T-cell (primary cell): ENCODE measurements at regions not wholly inside any gene's neighbourhood (a gene's known extent, or its start where the extent isn't known, plus 50 kb on each side); places are given as distances from the start of the nearest gene placed in this dataset.

Source experiments
- ATAC-seq, 4 experiments: fragments of 200-7000 bp in 3 of 4; fragments of 150-1000 bp in 1 of 4; cut with Tn5 transposase; replicated peaks in 1 of 4; 1 replicate in 3 of 4; 2 replicates in 1 of 4; pipeline ENCODE4 v1.10.0; 2021; ENCODE audit warnings: moderate library complexity in 3 of 4, mild to moderate bottlenecking in 2 of 4, moderate number of reproducible peaks in 1 of 4
- CTCF ChIA-PET, 2 donors: fragments of 300-600 bp; sonication (Branson Sonifier 250); formaldehyde crosslinking; loops; one replicate each; lab custom pipeline; 2022; ENCODE audit warnings: antibody characterized with exemption in 2 of 2; lab: Charles Lee
- POLR2A ChIA-PET, 2 donors: fragments of 300-600 bp; sonication (Branson Sonifier 250); formaldehyde crosslinking; loops; one replicate each; lab custom pipeline; 2022; ENCODE audit warnings: antibody characterized with exemption in 2 of 2; lab: Charles Lee
- DNase-seq, 35 experiments: peaks; one replicate each; pipeline versions ENCODE4 v3.0.0 to v3.0.0-alpha.2; 2013 to 2023
- H3K27ac ChIP-seq: one replicate; pipeline ENCODE4 v1.5.1; 2013; ENCODE audit warnings: low read length
- H3K27me3 ChIP-seq, 2 experiments: replicated peaks in 1 of 2; 1 replicate in 1 of 2; 2 replicates in 1 of 2; pipeline versions ENCODE4 v1.6.1 to v1.7.0; 2013; ENCODE audit warnings: low read length in 1 of 2, mixed read lengths in 1 of 2; ENCODE audit not compliant: control insufficient read depth in 2 of 2, insufficient read depth in 2 of 2; ENCODE audit errors: extremely low read depth in 1 of 2
- H3K36me3 ChIP-seq, 2 donors: 1 replicate in 1 of 2; 2 replicates in 1 of 2; pipeline versions ENCODE4 v1.6.1 to v1.7.0; 2013; ENCODE audit warnings: low read length in 1 of 2; ENCODE audit not compliant: control insufficient read depth in 2 of 2, insufficient read depth in 1 of 2; ENCODE audit errors: extremely low read depth in 1 of 2
- H3K4me1 ChIP-seq, 2 experiments: 1 replicate in 1 of 2; 2 replicates in 1 of 2; pipeline versions ENCODE4 v1.6.1 to v1.7.0; 2013; ENCODE audit warnings: low read length in 2 of 2, mixed read lengths in 1 of 2; ENCODE audit not compliant: insufficient read depth in 2 of 2, control insufficient read depth in 1 of 2; ENCODE audit errors: extremely low read depth in 1 of 2
- H3K4me3 ChIP-seq, 2 donors: 1 replicate in 1 of 2; 2 replicates in 1 of 2; pipeline versions ENCODE4 v1.5.1 to v1.7.0; 2013; ENCODE audit warnings: mild to moderate bottlenecking in 2 of 2, low read length in 1 of 2, moderate library complexity in 1 of 2; ENCODE audit not compliant: control insufficient read depth in 1 of 2; ENCODE audit errors: extremely low read depth in 1 of 2
- H3K9me3 ChIP-seq: 2 replicates; pipeline ENCODE4 v1.7.0; 2013
- H3K27ac Mint-ChIP-seq, 2 donors: one replicate each; pipeline ENCODE4 v1.8.0; 2020 to 2021; ENCODE audit warnings: mild to moderate bottlenecking in 2 of 2, mixed read lengths in 2 of 2
- H3K27me3 Mint-ChIP-seq, 2 donors: one replicate each; pipeline ENCODE4 v1.8.0; 2021 to 2022; ENCODE audit warnings: mixed read lengths in 2 of 2
- H3K36me3 Mint-ChIP-seq: one replicate; pipeline ENCODE4 v1.8.0; 2021; ENCODE audit warnings: mixed read lengths
- H3K4me1 Mint-ChIP-seq, 3 donors: one replicate each; pipeline ENCODE4 v1.8.0; 2020 to 2022; ENCODE audit warnings: mixed read lengths in 3 of 3, mild to moderate bottlenecking in 1 of 3
- H3K4me3 Mint-ChIP-seq, 3 donors: one replicate each; pipeline ENCODE4 v1.8.0; 2020 to 2022; ENCODE audit warnings: mild to moderate bottlenecking in 3 of 3, mixed read lengths in 3 of 3, moderate library complexity in 3 of 3
- H3K9me3 Mint-ChIP-seq, 3 donors: one replicate each; pipeline ENCODE4 v1.8.0; 2020 to 2022; ENCODE audit warnings: mixed read lengths in 3 of 3
- WGBS: methylation state at CpG from one replicate; pipeline ENCODE4 v1.1.5; 2013; ENCODE audit warnings: missing lambda C conversion rate; ENCODE audit not compliant: insufficient coverage; 5-methylcytosine and 5-hydroxymethylcytosine counted together

GRCh38 chr14:71372411-71372838, 465.2 kb downstream of the PCNX1 start:
- ATAC-seq (no peak), DNase-seq (no peak)
- H3K27ac ChIP-seq = no peak overlapping the region
- H3K4me3 ChIP-seq = no peak overlapping the region
- no peaks in the 10 kb centered on the region for H3K27me3 ChIP-seq
- no peaks in the 10 kb centered on the region for H3K27me3 Mint-ChIP-seq
- H3K9me3 ChIP-seq = no peaks in the 10 kb centered on the region
- ChIA-PET POLR2A (no interaction called here), CTCF (interaction anchor here in 1 of 2 donors (0.6 kb wide), 1 partner anchor 32 kb away, joined by 3 read pairs; no protein-coding TSS in a partner anchor)
- H3K9me3 Mint-ChIP-seq = no peaks in the 10 kb centered on the region
- peaks cover 0 to 4% of the 10 kb centered on the region in 2 experiments for H3K4me1 ChIP-seq
- no CpG with 5 or more reads among the region's 4 CpGs for WGBS
- no peaks in the 10 kb centered on the region for H3K36me3 ChIP-seq
- peaks cover 27 to 32% (median 28%) of the 10 kb centered on the region in 3 donors for H3K4me1 Mint-ChIP-seq
- no peak overlapping the region for H3K4me3 Mint-ChIP-seq
- H3K36me3 Mint-ChIP-seq = peaks cover 4% of the 10 kb centered on the region
- no peak overlapping the region for H3K27ac Mint-ChIP-seq

GRCh38 chr14:71373773-71374172, 466.5 kb downstream of the PCNX1 start:
- peak overlapping the region in 1 of 2 donors; percentile 16 for H3K27ac Mint-ChIP-seq
- 100% methylated on average over 1 of the region's 1 CpG for WGBS

GRCh38 chr14:71374989-71375388, 467.7 kb downstream of the PCNX1 start:
- Histone ChIP-seq H3K27me3 (no peaks in the 10 kb centered on the region), H3K9me3 (no peaks in the 10 kb centered on the region), H3K36me3 (no peaks in the 10 kb centered on the region), H3K4me3 (no peak overlapping the region), H3K4me1 (peaks cover 0 to 4% of the 10 kb centered on the region in 2 experiments), H3K27ac (no peak overlapping the region)
- Mint-ChIP-seq H3K36me3 (peaks cover 14% of the 10 kb centered on the region), H3K4me1 (peaks cover 45 to 52% (median 46%) of the 10 kb centered on the region in 3 donors), H3K27me3 (no peaks in the 10 kb centered on the region), H3K9me3 (peaks cover 0 to 6% (median 5%) of the 10 kb centered on the region in 3 donors), H3K27ac (no peak overlapping the region), H3K4me3 (no peak overlapping the region)
- ChIA-PET CTCF (interaction anchor here in 1 of 2 donors (0.6 kb wide), 1 partner anchor 28 kb away, joined by 7 read pairs; no protein-coding TSS in a partner anchor), POLR2A (interaction anchor here in 1 of 2 donors (0.5 kb wide), 1 partner anchor 1433 kb away, joined by 3 read pairs; no protein-coding TSS in a partner anchor)
- DNase-seq (no peak), ATAC-seq (no peak)
- no CpG with 5 or more reads among the region's 1 CpG for WGBS

More at GRCh38 chr14:71373773-71374172, 466.5 kb downstream of the PCNX1 start:
- ATAC-seq (no peak), DNase-seq (no peak)
- Mint-ChIP-seq H3K9me3 (peaks cover 0 to 6% (median 5%) of the 10 kb centered on the region in 3 donors), H3K27me3 (no peaks in the 10 kb centered on the region), H3K36me3 (peaks cover 11% of the 10 kb centered on the region), H3K4me1 (peaks cover 40 to 45% (median 41%) of the 10 kb centered on the region in 3 donors), H3K4me3 (no peak overlapping the region)
- Histone ChIP-seq H3K4me1 (peaks cover 0 to 4% of the 10 kb centered on the region in 2 experiments), H3K9me3 (no peaks in the 10 kb centered on the region), H3K4me3 (no peak overlapping the region), H3K27me3 (no peaks in the 10 kb centered on the region), H3K27ac (no peak overlapping the region), H3K36me3 (no peaks in the 10 kb centered on the region)
- CTCF ChIA-PET = no interaction called here
- POLR2A ChIA-PET = no interaction called here

GRCh38 chr14:71377099-71377498, 469.8 kb downstream of the PCNX1 start:
- H3K36me3 ChIP-seq = no peaks in the 10 kb centered on the region
- H3K4me3 ChIP-seq = no peak overlapping the region
- H3K4me3 Mint-ChIP-seq = no peak overlapping the region
- no peak for DNase-seq
- H3K27me3 ChIP-seq = no peaks in the 10 kb centered on the region
- H3K4me1 ChIP-seq = no peaks in the 10 kb centered on the region
- no peaks in the 10 kb centered on the region for H3K27me3 Mint-ChIP-seq
- peaks cover 23% of the 10 kb centered on the region for H3K36me3 Mint-ChIP-seq
- no peak overlapping the region for H3K27ac Mint-ChIP-seq
- ChIA-PET CTCF (no interaction called here), POLR2A (no interaction called here)
- H3K4me1 Mint-ChIP-seq = peaks cover 38 to 49% (median 38%) of the 10 kb centered on the region in 3 donors
- H3K9me3 Mint-ChIP-seq = peaks cover 0 to 6% (median 5%) of the 10 kb centered on the region in 3 donors
- H3K9me3 ChIP-seq = no peaks in the 10 kb centered on the region
- no peak for ATAC-seq
- WGBS = 97% methylated on average over 7 of the region's 28 CpGs
- no peak overlapping the region for H3K27ac ChIP-seq

GRCh38 chr14:71380271-71380670, 473.0 kb downstream of the PCNX1 start:
- H3K4me3 ChIP-seq = no peak overlapping the region
- no peak overlapping the region for H3K27ac ChIP-seq
- no peaks in the 10 kb centered on the region for H3K4me1 ChIP-seq
- ChIA-PET CTCF (no interaction called here), POLR2A (interaction anchor here in 1 of 2 donors (0.6 kb wide), 1 partner anchor 40 kb away, joined by 3 read pairs; no protein-coding TSS in a partner anchor)
- H3K9me3 ChIP-seq = no peaks in the 10 kb centered on the region
- Mint-ChIP-seq H3K9me3 (peaks cover 0 to 6% (median 5%) of the 10 kb centered on the region in 3 donors), H3K4me1 (peaks cover 40 to 59% (median 55%) of the 10 kb centered on the region in 3 donors), H3K27me3 (no peaks in the 10 kb centered on the region), H3K27ac (no peak overlapping the region), H3K4me3 (no peak overlapping the region), H3K36me3 (peaks cover 30% of the 10 kb centered on the region)
- no peaks in the 10 kb centered on the region for H3K36me3 ChIP-seq
- ATAC-seq (no peak), DNase-seq (no peak)
- 89% methylated on average over 1 of the region's 2 CpGs for WGBS
- H3K27me3 ChIP-seq = no peaks in the 10 kb centered on the region

- ChIA-PET CTCF (no interaction called here), POLR2A (interaction anchor here in 1 of 2 donors (0.6 kb wide), 1 partner anchor 26 kb away, joined by 3 read pairs; no protein-coding TSS in a partner anchor)
- H3K27ac ChIP-seq = no peak overlapping the region
- Mint-ChIP-seq H3K27me3 (no peaks in the 10 kb centered on the region), H3K4me3 (no peak overlapping the region), H3K27ac (no peak overlapping the region), H3K9me3 (peaks cover 0 to 6% (median 5%) of the 10 kb centered on the region in 3 donors), H3K4me1 (peaks cover 40 to 63% (median 58%) of the 10 kb centered on the region in 3 donors), H3K36me3 (peaks cover 33% of the 10 kb centered on the region)
- no peak for DNase-seq
- no peak overlapping the region for H3K4me3 ChIP-seq
- H3K27me3 ChIP-seq = no peaks in the 10 kb centered on the region
- no peak for ATAC-seq
- H3K36me3 ChIP-seq = no peaks in the 10 kb centered on the region
- no peaks in the 10 kb centered on the region for H3K9me3 ChIP-seq
- no peaks in the 10 kb centered on the region for H3K4me1 ChIP-seq
Measured at GRCh38 chr14:71381814-71382213, 474.6 kb downstream of the PCNX1 start.
